MCF 10A (cell line): ENCODE measurements at regions not wholly inside any gene's neighbourhood (a gene's known extent, or its start where the extent isn't known, plus 50 kb on each side); places are given as distances from the start of the nearest gene placed in this dataset.

Source experiments
- BruUV-seq: library from RNA; stranded (reverse); fragments of 400-500 nt; replicated peaks from 2 replicates; lab custom pipeline; 2021; lab: Mats Ljungman, UMichigan
- CTCF ChIA-PET: fragments of 300-600 bp; sonication (Branson Sonifier 250); formaldehyde crosslinking; extraction: SDS; loops from one replicate; lab custom pipeline; 2021; ENCODE audit warnings: antibody characterized with exemption, inconsistent platforms; lab: Yijun Ruan, JAX
- POLR2A ChIA-PET: fragments of 300-600, 350-650 bp; sonication (Branson Sonifier 250); formaldehyde crosslinking; extraction: SDS; loops from one replicate; lab custom pipeline; 2020; ENCODE audit warnings: antibody characterized with exemption, inconsistent platforms; lab: Yijun Ruan, JAX
- DNase-seq: peaks from one replicate; pipeline ENCODE4 v3.0.0-alpha.2; 2018; ENCODE audit not compliant: unreplicated experiment
- H3K27ac Mint-ChIP-seq: one replicate; pipeline ENCODE4 v1.8.0; 2022; ENCODE audit warnings: mild to moderate bottlenecking, low read depth, mixed read lengths; ENCODE audit not compliant: unreplicated experiment
- H3K27me3 Mint-ChIP-seq: one replicate; pipeline ENCODE4 v1.8.0; 2022; ENCODE audit warnings: mixed read lengths; ENCODE audit not compliant: insufficient read depth, unreplicated experiment
- H3K36me3 Mint-ChIP-seq: one replicate; pipeline ENCODE4 v1.8.0; 2022; ENCODE audit warnings: mild to moderate bottlenecking, moderate library complexity, mixed read lengths; ENCODE audit not compliant: insufficient read depth, unreplicated experiment
- H3K4me1 Mint-ChIP-seq: one replicate; pipeline ENCODE4 v1.8.0; 2022; ENCODE audit warnings: mixed read lengths; ENCODE audit not compliant: insufficient read depth, unreplicated experiment
- H3K4me3 Mint-ChIP-seq: one replicate; pipeline ENCODE4 v1.8.0; 2022; ENCODE audit warnings: mild to moderate bottlenecking, moderate library complexity, mixed read lengths; ENCODE audit not compliant: unreplicated experiment
- H3K9me3 Mint-ChIP-seq: one replicate; pipeline ENCODE4 v1.8.0; 2022; ENCODE audit warnings: mixed read lengths; ENCODE audit not compliant: unreplicated experiment
- CTCF ChIP-seq: fragments of 200-600 bp; IDR thresholded peaks from one replicate; pipeline ENCODE4 v1.8.0; 2022; ENCODE audit warnings: antibody characterized with exemption, mild to moderate bottlenecking; ENCODE audit not compliant: unreplicated experiment
- intact Hi-C: fragments of 100-400 bp; cut with micrococcal nuclease; formaldehyde crosslinking; loops from 2 replicates; pipeline ENCODE4 v1.14.1; 2022

- no peak overlapping the region for H3K4me3 Mint-ChIP-seq
- ChIA-PET POLR2A (no interaction called here), CTCF (interaction anchor here (1.0 kb wide), 1 partner anchor 11 kb away, joined by 4 read pairs; no protein-coding TSS in a partner anchor)
- no peak overlapping the region for H3K27ac Mint-ChIP-seq
- peaks cover 40% of the 10 kb centered on the region for H3K9me3 Mint-ChIP-seq
- no peaks in the 10 kb centered on the region for H3K4me1 Mint-ChIP-seq
- intact Hi-C loops: no loop called here
- no peaks in the 10 kb centered on the region for H3K27me3 Mint-ChIP-seq
- no peak for DNase-seq
- H3K36me3 Mint-ChIP-seq: no peaks in the 10 kb centered on the region
- TF ChIP-seq CTCF: no peak
- no TSS peak for BruUV-seq
Observed at GRCh38 chr15:25493823-25494526, 55.2 kb upstream of the UBE3A start.

GRCh38 chr15:25492315-25492714, 53.5 kb upstream of the UBE3A start:
- CTCF ChIA-PET: no interaction called here
- POLR2A ChIA-PET: no interaction called here
- H3K4me1 Mint-ChIP-seq: no peaks in the 10 kb centered on the region
- no peak overlapping the region for H3K27ac Mint-ChIP-seq
- H3K4me3 Mint-ChIP-seq: no peak overlapping the region
- no peaks in the 10 kb centered on the region for H3K36me3 Mint-ChIP-seq
- no TSS peak for BruUV-seq
- peaks cover 29% of the 10 kb centered on the region for H3K9me3 Mint-ChIP-seq
- intact Hi-C loops: no loop called here
- H3K27me3 Mint-ChIP-seq: no peaks in the 10 kb centered on the region
- DNase-seq: no peak
- TF ChIP-seq CTCF: no peak
